ENCODE measurements at regions not wholly inside any gene's neighbourhood (a gene's known extent, or its start where the extent isn't known, plus 50 kb on each side); places are given as distances from the start of the nearest gene placed in this dataset.

DNA sequence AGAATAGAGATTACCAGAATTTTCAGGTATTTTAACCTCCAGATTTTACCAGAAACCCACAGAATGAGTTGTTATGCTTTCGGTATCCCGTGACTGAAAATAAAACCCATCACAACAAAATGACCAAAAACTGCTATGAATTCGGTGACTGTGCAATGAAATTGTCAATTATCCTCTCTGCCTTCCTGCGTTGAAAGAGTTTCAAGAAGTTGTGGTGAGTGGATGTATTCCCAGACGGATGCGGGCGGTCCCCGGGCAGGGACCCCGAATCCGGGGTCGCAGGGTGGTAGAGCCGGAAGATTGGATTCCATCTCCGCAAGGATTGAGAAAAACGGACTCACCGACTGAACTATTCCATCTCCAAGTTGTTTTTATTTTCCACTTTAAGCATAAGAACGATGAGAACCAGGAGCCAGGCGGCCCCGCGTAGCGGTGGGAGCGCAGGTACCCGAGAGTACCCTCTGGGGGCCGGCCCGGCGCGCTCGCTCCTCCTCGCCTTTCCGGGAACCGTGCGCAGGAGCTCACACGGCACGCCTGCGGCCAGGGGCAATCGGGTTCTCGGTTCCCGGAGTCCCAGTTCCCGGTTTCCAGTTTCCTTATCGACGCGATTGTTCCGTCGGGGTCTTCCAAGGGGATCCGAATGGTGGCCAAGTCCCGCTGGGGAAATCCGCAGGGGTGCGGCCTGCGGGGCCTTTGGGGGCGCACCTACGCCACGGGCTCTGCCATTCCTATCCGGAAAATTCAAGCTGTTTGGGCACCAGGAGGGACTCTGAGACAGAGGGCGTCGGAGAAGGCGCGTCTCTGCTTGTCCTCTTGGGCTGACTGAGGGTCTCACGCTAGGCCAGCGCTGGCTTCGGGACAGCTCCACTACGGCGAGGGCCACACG lies 104.9 kb upstream of the PRDM1 start:
- peaks cover 84% of the 10 kb centered on the region for H3K27me3 Mint-ChIP-seq (ENCODE audit: low read depth)
- H3K27ac Mint-ChIP-seq = no peak overlapping the region
- peak overlapping the region; percentile 50 for H3K4me3 Mint-ChIP-seq
- TF ChIP-seq, protein P1, sequence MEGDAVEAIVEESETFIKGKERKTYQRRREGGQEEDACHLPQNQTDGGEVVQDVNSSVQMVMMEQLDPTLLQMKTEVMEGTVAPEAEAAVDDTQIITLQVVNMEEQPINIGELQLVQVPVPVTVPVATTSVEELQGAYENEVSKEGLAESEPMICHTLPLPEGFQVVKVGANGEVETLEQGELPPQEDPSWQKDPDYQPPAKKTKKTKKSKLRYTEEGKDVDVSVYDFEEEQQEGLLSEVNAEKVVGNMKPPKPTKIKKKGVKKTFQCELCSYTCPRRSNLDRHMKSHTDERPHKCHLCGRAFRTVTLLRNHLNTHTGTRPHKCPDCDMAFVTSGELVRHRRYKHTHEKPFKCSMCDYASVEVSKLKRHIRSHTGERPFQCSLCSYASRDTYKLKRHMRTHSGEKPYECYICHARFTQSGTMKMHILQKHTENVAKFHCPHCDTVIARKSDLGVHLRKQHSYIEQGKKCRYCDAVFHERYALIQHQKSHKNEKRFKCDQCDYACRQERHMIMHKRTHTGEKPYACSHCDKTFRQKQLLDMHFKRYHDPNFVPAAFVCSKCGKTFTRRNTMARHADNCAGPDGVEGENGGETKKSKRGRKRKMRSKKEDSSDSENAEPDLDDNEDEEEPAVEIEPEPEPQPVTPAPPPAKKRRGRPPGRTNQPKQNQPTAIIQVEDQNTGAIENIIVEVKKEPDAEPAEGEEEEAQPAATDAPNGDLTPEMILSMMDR (IDR thresholded peaks at IDR 0.05; ENCODE audit: unreplicated experiment) = no peak
- no peaks in the 10 kb centered on the region for H3K9me3 Mint-ChIP-seq
- H3K36me3 Mint-ChIP-seq = no peaks in the 10 kb centered on the region
- peak in 1 of 2 experiments; percentile 44 for DNase-seq (ENCODE audit: low spot score in 2 of 2, unreplicated experiment in 2 of 2)
- H3K4me1 Mint-ChIP-seq = peaks cover 8% of the 10 kb centered on the region

GRCh38 chr6:105978974-105979373 lies 107.2 kb upstream of the PRDM1 start:
- no peak for DNase-seq (ENCODE audit: low spot score in 2 of 2, unreplicated experiment in 2 of 2)
- no peak overlapping the region for H3K4me3 Mint-ChIP-seq
- H3K27me3 Mint-ChIP-seq (ENCODE audit: low read depth) = peaks cover 68% of the 10 kb centered on the region
- H3K9me3 Mint-ChIP-seq = peaks cover 6% of the 10 kb centered on the region
- TF ChIP-seq, protein P1 (IDR thresholded peaks at IDR 0.05; ENCODE audit: unreplicated experiment) = no peak
- H3K27ac Mint-ChIP-seq = no peak overlapping the region
- H3K4me1 Mint-ChIP-seq = no peaks in the 10 kb centered on the region
- no peaks in the 10 kb centered on the region for H3K36me3 Mint-ChIP-seq

DNA sequence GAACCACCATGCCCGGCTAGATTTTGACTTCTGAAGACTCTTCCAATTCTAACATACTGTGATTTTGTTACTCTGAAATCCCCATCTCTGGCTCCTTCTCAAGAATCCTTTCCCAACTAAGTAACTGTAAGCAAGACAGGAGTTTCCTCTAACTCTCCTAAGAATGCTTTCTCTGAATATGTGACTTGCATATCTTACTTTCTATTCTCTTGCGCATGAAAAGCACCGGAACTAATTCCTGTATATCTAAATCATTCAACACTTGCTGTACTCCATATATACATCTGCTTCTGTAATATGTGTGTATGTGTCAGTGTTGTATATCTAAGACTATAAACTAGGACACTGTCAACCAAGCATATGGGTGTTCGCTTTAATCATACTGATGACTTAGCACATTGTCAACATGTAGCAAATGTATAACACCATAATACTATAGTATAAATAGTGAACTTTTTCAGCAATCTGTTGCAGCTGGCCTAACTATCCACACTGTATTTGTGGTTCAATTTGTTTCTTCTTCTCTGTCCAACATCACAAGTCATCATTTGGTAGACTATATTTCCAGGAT lies 108.1 kb upstream of the PRDM1 start:
- TF ChIP-seq, protein P1 (IDR thresholded peaks at IDR 0.05; ENCODE audit: unreplicated experiment) = no peak
- H3K4me1 Mint-ChIP-seq = no peaks in the 10 kb centered on the region
- peaks cover 13% of the 10 kb centered on the region for H3K9me3 Mint-ChIP-seq
- H3K27ac Mint-ChIP-seq = no peak overlapping the region
- H3K27me3 Mint-ChIP-seq (ENCODE audit: low read depth) = peaks cover 58% of the 10 kb centered on the region
- H3K36me3 Mint-ChIP-seq = peaks cover 2% of the 10 kb centered on the region
- no peak for DNase-seq (ENCODE audit: low spot score in 2 of 2, unreplicated experiment in 2 of 2)
- H3K4me3 Mint-ChIP-seq = no peak overlapping the region

DNA sequence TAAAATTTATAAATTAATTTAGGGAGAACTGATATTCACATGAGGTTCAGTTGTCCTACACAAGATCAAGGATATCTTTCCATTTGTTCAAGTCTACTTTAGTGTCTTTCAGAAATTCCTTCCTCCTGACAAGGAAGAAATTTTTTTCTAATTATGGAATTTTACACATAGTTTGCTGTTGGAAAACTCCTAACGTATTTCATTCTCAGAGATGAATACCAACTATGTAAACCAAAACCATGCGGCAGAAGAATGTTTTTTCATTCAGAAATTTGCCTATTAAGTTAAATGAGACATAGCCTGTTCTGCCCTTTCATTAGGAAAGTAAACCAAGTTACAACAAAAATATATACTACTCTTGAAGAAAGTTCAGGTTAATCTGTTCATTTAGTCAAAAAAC lies 111.2 kb upstream of the PRDM1 start:
- H3K4me3 Mint-ChIP-seq = no peak overlapping the region
- no peak for DNase-seq (ENCODE audit: low spot score in 2 of 2, unreplicated experiment in 2 of 2)
- H3K27me3 Mint-ChIP-seq (ENCODE audit: low read depth) = peaks cover 30% of the 10 kb centered on the region
- H3K4me1 Mint-ChIP-seq = no peaks in the 10 kb centered on the region
- TF ChIP-seq, protein P1 (IDR thresholded peaks at IDR 0.05; ENCODE audit: unreplicated experiment) = no peak
- no peak overlapping the region for H3K27ac Mint-ChIP-seq
- peaks cover 7% of the 10 kb centered on the region for H3K36me3 Mint-ChIP-seq
- peaks cover 35% of the 10 kb centered on the region for H3K9me3 Mint-ChIP-seq

- peaks cover 45% of the 10 kb centered on the region for H3K9me3 Mint-ChIP-seq
- H3K36me3 Mint-ChIP-seq = peaks cover 7% of the 10 kb centered on the region
- TF ChIP-seq, protein P1 (IDR thresholded peaks at IDR 0.05; ENCODE audit: unreplicated experiment) = no peak
- peaks cover 14% of the 10 kb centered on the region for H3K27me3 Mint-ChIP-seq (ENCODE audit: low read depth)
- no peak overlapping the region for H3K27ac Mint-ChIP-seq
- no peak overlapping the region for H3K4me3 Mint-ChIP-seq
- no peak for DNase-seq (ENCODE audit: low spot score in 2 of 2, unreplicated experiment in 2 of 2)
- H3K4me1 Mint-ChIP-seq = no peaks in the 10 kb centered on the region
These were observed 113.7 kb upstream of the PRDM1 start for GRCh38 chr6:105972440-105972839.
